Left lung (tissue), 4 donors: ENCODE measurements at regions not wholly inside any gene's neighbourhood (a gene's known extent, or its start where the extent isn't known, plus 50 kb on each side); places are given as distances from the start of the nearest gene placed in this dataset.

ENCODE experiments used
- ATAC-seq: fragments of 200-7000 bp; cut with Tn5 transposase; one replicate; pipeline ENCODE4 v1.9.1; 2020; ENCODE audit warnings: moderate library complexity
- DNase-seq, 4 donors: peaks; one replicate each; pipeline ENCODE4 v3.0.0-alpha.2; 2013 to 2020
- H3K27ac ChIP-seq, 2 donors: fragments of 200-600 bp; sonication (generic) in 1 of 2; one replicate each; pipeline versions ENCODE4 v1.5.0 to v1.8.0; 2020 to 2021
- H3K27me3 ChIP-seq, 2 donors: fragments of 200-600 bp; sonication (generic) in 1 of 2; one replicate each; pipeline versions ENCODE4 v1.5.0 to v1.8.0; 2020 to 2021
- H3K36me3 ChIP-seq, 2 donors: fragments of 200-600 bp; sonication (generic) in 1 of 2; one replicate each; pipeline versions ENCODE4 v1.5.0 to v1.8.0; 2020 to 2021
- H3K4me1 ChIP-seq, 2 donors: fragments of 200-600 bp; one replicate each; pipeline ENCODE4 v1.8.0; 2021
- H3K4me3 ChIP-seq, 2 donors: fragments of 200-600 bp; sonication (generic) in 1 of 2; one replicate each; pipeline versions ENCODE4 v1.5.0 to v1.8.0; 2020 to 2021; ENCODE audit warnings: mild to moderate bottlenecking in 1 of 2
- H3K9me3 ChIP-seq, 2 donors: fragments of 200-600 bp; sonication (generic) in 1 of 2; one replicate each; pipeline versions ENCODE4 v1.5.0 to v1.8.0; 2020 to 2021
- CTCF ChIP-seq, 2 donors: fragments of 200-600 bp; sonication (generic) in 1 of 2; IDR thresholded peaks; one replicate each; pipeline versions ENCODE4 v1.5.0 to v1.8.0; 2021; ENCODE audit warnings: antibody characterized with exemption in 2 of 2
- intact Hi-C, 2 donors: fragments of 100-400 bp; cut with DNase I; formaldehyde crosslinking; loops; one replicate each; pipeline versions ENCODE4 v1.11.2 to v1.14.2; 2022
- donor health status: DM: no; HTN: yes; CAD: no.
- donor health status: DM: no; HTN: no; CAD: no.

GRCh38 chr3:76132154-76132470 is 346.8 kb upstream of the ZNF717 start:
- DNase-seq = no peak
- ATAC-seq = no peak
- Histone ChIP-seq H3K4me1 (no peaks in the 10 kb centered on the region), H3K27me3 (no peaks in the 10 kb centered on the region), H3K27ac (no peak overlapping the region), H3K4me3 (no peak overlapping the region), H3K9me3 (no peaks in the 10 kb centered on the region), H3K36me3 (no peaks in the 10 kb centered on the region)
- intact Hi-C loops = no loop called here
- TF ChIP-seq CTCF (IDR thresholded peaks at IDR 0.05) = no peak

GRCh38 chr3:76134166-76134565 is 348.8 kb upstream of the ZNF717 start:
- Histone ChIP-seq H3K27ac (no peak overlapping the region), H3K27me3 (no peaks in the 10 kb centered on the region), H3K36me3 (no peaks in the 10 kb centered on the region), H3K4me1 (no peaks in the 10 kb centered on the region), H3K9me3 (no peaks in the 10 kb centered on the region), H3K4me3 (no peak overlapping the region)
- ATAC-seq (no peak), DNase-seq (no peak)
- intact Hi-C loops = no loop called here
- TF ChIP-seq CTCF (IDR thresholded peaks at IDR 0.05) = no peak

GRCh38 chr3:76138921-76139320 is 353.6 kb upstream of the ZNF717 start:
- Histone ChIP-seq H3K4me1 (no peaks in the 10 kb centered on the region), H3K9me3 (no peaks in the 10 kb centered on the region), H3K4me3 (no peak overlapping the region), H3K27me3 (no peaks in the 10 kb centered on the region), H3K36me3 (no peaks in the 10 kb centered on the region), H3K27ac (no peak overlapping the region)
- ATAC-seq (no peak), DNase-seq (no peak)
- no peak for TF ChIP-seq CTCF (IDR thresholded peaks at IDR 0.05)
- intact Hi-C loops = no loop called here

- H3K4me3 ChIP-seq = no peak overlapping the region
- no peaks in the 10 kb centered on the region for H3K36me3 ChIP-seq
- ATAC-seq = no peak
- H3K27me3 ChIP-seq = no peaks in the 10 kb centered on the region
- H3K4me1 ChIP-seq = no peaks in the 10 kb centered on the region
- no peak for DNase-seq
- peaks cover 0 to 14% of the 10 kb centered on the region in 2 donors for H3K9me3 ChIP-seq
- intact Hi-C loops = no loop called here
- H3K27ac ChIP-seq = no peak overlapping the region
- TF ChIP-seq CTCF (IDR thresholded peaks at IDR 0.05) = no peak
These were observed 362.5 kb upstream of the ZNF717 start for GRCh38 chr3:76147846-76148245.

- Histone ChIP-seq H3K9me3 (peaks cover 0 to 14% of the 10 kb centered on the region in 2 donors), H3K4me1 (no peaks in the 10 kb centered on the region), H3K27me3 (no peaks in the 10 kb centered on the region), H3K36me3 (no peaks in the 10 kb centered on the region), H3K4me3 (no peak overlapping the region), H3K27ac (no peak overlapping the region)
- ATAC-seq (no peak), DNase-seq (no peak)
- intact Hi-C loops = no loop called here
- no peak for TF ChIP-seq CTCF (IDR thresholded peaks at IDR 0.05)
These were observed 366.7 kb upstream of the ZNF717 start for GRCh38 chr3:76152028-76152427.
